GM23248 (cell line): ENCODE measurements at regions not wholly inside any gene's neighbourhood (a gene's known extent, or its start where the extent isn't known, plus 50 kb on each side); places are given as distances from the start of the nearest gene placed in this dataset.

Source experiments
- EZH2 ChIP-seq: fragments of 200-600 bp; sonication (generic); IDR thresholded peaks from 2 replicates; pipeline ENCODE4 v1.6.1; 2018; ENCODE audit warnings: antibody characterized with exemption, mild to moderate bottlenecking; ENCODE audit not compliant: insufficient read depth, poor library complexity, severe bottlenecking
- EZH2phosphoT487 ChIP-seq: fragments of 200-600 bp; sonication (generic); IDR thresholded peaks from 2 replicates; pipeline ENCODE4 v1.6.1; 2018; ENCODE audit warnings: antibody characterized with exemption, moderate library complexity, mild to moderate bottlenecking, low read depth; ENCODE audit not compliant: insufficient read depth

DNA sequence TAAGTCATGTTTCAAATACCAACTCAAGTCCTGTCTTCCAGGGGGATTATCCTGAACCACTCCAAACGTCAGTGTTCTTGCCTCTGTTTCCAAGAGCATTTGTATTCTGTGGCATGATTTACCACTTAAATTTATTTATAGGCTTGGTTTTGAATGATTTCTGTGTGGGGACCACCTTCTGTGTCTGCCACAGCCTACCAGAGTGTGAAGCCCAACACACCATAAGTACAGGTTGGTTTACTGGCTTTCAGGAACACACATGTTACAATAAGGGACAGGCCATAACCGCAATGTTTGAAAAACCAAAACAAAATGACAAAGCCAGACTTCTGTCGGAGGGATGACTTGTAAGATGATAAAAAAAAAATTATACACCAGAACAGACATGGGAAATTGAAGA is 56.5 kb upstream of the MAP3K7 start:
- TF ChIP-seq EZH2phosphoT487 (no peak), EZH2 (no peak)
